GM12878 (cell line): ENCODE measurements at regions not wholly inside any gene's neighbourhood (a gene's known extent, or its start where the extent isn't known, plus 50 kb on each side); places are given as distances from the start of the nearest gene placed in this dataset.

Experiments
- CHD2 ChIP-seq: IDR thresholded peaks from 2 replicates; pipeline ENCODE4 v1.6.1; 2011; ENCODE audit warnings: low read depth, low read length, improper control_type of control experiment, borderline replicate concordance
- E2F4 ChIP-seq: IDR thresholded peaks from 2 replicates; pipeline ENCODE4 v1.6.1; 2012; ENCODE audit warnings: low read depth, low read length, improper control_type of control experiment
- EZH2 ChIP-seq: IDR thresholded peaks from 2 replicates; pipeline ENCODE4 v1.6.1; 2012; ENCODE audit warnings: low read depth, mild to moderate bottlenecking, control low read depth, inconsistent platforms, low read length, borderline replicate concordance; ENCODE audit not compliant: control insufficient read depth
- MAX ChIP-seq: IDR thresholded peaks from 2 replicates; pipeline ENCODE4 v1.6.1; 2012; ENCODE audit warnings: low read depth, low read length, improper control_type of control experiment
- NFIC ChIP-seq: IDR thresholded peaks from 2 replicates; pipeline ENCODE4 v1.6.1; 2012; ENCODE audit warnings: low read depth, mild to moderate bottlenecking, inconsistent platforms, low read length, moderate library complexity
- TCF12 ChIP-seq: IDR thresholded peaks from 2 replicates; pipeline ENCODE4 v1.6.1; 2011; ENCODE audit warnings: low read depth, mild to moderate bottlenecking, low read length
- TF ChIP-seq, protein P1 (sequence below), 3 experiments: IDR thresholded peaks in 2 of 3; conservative IDR thresholded peaks in 1 of 3; 2 replicates each; pipeline ENCODE4 v1.5.1; 2011; ENCODE audit warnings: low read depth in 3 of 3, low read length in 3 of 3, mild to moderate bottlenecking in 3 of 3, control low read depth in 2 of 3, moderate library complexity in 2 of 3, inconsistent platforms in 1 of 3, mixed read lengths in 1 of 3; ENCODE audit not compliant: control insufficient read depth in 2 of 3, insufficient read depth in 1 of 3; ENCODE audit errors: extremely low read depth in 1 of 3
- TF ChIP-seq, protein P2 (sequence below): fragments of 450-650 bp; formaldehyde crosslinking; IDR thresholded peaks from 2 replicates; pipeline ENCODE4 v1.4.0; 2022; ENCODE audit warnings: mild to moderate bottlenecking, moderate library complexity
- TF ChIP-seq, protein P3 (sequence below): fragments of 150-350 bp; IDR thresholded peaks from 2 replicates; pipeline ENCODE4 v1.6.1; 2016; ENCODE audit warnings: low read depth, low read length

DNA sequence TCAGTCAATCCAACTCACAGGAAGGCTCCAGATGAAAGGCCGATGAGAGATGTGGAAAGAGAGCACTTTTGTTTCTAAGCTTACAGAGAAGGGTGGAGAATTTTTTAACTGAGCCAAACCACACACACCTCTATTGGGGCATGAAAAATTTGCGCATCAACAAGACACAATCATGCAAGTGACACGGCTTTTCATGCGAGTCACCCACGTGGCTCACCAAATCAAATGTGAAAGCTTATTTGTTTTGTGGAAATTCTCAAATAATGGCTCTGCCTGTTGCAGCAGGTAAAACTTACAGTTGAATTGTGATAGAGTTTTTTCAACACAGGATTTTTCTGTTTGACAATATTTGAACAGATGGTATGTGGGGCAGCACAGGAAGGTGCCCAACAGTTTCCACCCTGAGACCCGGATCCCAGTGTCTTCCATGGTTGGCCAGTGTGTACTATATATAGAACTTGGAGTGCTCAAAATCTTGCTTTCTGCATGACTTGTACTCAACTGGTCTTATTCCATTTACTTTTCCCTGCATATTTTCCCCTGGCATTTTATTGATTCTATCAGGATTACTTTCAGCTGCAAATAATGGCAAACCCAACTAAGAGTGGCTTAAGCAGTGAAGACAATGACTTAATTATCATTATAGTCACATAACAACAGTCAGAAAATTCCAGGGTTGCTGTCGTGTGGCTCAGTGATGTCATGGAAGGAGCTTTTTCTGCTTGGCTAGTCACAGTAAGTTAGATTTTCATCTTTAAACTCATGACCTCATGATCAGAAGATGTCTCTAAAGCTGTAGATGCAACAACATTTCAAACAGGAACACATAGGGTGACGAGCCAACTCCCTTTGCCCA is 90.6 kb upstream of the SIM2 start:
- TF ChIP-seq MAX (no peak), E2F4 (no peak), EZH2 (no peak), NFIC (no peak), CHD2 (no peak), TCF12 (no peak)
- TF ChIP-seq, protein P1, sequence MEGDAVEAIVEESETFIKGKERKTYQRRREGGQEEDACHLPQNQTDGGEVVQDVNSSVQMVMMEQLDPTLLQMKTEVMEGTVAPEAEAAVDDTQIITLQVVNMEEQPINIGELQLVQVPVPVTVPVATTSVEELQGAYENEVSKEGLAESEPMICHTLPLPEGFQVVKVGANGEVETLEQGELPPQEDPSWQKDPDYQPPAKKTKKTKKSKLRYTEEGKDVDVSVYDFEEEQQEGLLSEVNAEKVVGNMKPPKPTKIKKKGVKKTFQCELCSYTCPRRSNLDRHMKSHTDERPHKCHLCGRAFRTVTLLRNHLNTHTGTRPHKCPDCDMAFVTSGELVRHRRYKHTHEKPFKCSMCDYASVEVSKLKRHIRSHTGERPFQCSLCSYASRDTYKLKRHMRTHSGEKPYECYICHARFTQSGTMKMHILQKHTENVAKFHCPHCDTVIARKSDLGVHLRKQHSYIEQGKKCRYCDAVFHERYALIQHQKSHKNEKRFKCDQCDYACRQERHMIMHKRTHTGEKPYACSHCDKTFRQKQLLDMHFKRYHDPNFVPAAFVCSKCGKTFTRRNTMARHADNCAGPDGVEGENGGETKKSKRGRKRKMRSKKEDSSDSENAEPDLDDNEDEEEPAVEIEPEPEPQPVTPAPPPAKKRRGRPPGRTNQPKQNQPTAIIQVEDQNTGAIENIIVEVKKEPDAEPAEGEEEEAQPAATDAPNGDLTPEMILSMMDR (IDR thresholded peaks at IDR 0.05 in 2 of 3, conservative IDR thresholded peaks at IDR 0.05 in 1 of 3; ENCODE audit: control insufficient read depth in 2 of 3, extremely low read depth in 1 of 3, insufficient read depth in 1 of 3, low read depth in 3 of 3, low read length in 3 of 3) = no peak
- TF ChIP-seq, protein P2, sequence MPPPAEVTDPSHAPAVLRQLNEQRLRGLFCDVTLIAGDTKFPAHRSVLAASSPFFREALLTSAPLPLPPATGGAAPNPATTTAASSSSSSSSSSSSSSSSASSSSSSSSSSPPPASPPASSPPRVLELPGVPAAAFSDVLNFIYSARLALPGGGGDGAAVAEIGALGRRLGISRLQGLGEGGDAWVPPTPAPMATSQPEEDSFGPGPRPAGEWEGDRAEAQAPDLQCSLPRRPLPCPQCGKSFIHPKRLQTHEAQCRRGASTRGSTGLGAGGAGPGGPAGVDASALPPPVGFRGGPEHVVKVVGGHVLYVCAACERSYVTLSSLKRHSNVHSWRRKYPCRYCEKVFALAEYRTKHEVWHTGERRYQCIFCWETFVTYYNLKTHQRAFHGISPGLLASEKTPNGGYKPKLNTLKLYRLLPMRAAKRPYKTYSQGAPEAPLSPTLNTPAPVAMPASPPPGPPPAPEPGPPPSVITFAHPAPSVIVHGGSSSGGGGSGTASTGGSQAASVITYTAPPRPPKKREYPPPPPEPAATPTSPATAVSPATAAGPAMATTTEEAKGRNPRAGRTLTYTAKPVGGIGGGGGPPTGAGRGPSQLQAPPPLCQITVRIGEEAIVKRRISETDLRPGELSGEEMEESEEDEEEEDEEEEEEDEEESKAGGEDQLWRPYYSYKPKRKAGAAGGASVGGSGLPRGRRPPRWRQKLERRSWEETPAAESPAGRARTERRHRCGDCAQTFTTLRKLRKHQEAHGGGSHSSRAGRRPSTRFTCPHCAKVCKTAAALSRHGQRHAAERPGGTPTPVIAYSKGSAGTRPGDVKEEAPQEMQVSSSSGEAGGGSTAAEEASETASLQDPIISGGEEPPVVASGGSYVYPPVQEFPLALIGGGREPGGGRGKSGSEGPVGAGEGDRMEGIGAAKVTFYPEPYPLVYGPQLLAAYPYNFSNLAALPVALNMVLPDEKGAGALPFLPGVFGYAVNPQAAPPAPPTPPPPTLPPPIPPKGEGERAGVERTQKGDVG = no peak
- TF ChIP-seq, protein P3, sequence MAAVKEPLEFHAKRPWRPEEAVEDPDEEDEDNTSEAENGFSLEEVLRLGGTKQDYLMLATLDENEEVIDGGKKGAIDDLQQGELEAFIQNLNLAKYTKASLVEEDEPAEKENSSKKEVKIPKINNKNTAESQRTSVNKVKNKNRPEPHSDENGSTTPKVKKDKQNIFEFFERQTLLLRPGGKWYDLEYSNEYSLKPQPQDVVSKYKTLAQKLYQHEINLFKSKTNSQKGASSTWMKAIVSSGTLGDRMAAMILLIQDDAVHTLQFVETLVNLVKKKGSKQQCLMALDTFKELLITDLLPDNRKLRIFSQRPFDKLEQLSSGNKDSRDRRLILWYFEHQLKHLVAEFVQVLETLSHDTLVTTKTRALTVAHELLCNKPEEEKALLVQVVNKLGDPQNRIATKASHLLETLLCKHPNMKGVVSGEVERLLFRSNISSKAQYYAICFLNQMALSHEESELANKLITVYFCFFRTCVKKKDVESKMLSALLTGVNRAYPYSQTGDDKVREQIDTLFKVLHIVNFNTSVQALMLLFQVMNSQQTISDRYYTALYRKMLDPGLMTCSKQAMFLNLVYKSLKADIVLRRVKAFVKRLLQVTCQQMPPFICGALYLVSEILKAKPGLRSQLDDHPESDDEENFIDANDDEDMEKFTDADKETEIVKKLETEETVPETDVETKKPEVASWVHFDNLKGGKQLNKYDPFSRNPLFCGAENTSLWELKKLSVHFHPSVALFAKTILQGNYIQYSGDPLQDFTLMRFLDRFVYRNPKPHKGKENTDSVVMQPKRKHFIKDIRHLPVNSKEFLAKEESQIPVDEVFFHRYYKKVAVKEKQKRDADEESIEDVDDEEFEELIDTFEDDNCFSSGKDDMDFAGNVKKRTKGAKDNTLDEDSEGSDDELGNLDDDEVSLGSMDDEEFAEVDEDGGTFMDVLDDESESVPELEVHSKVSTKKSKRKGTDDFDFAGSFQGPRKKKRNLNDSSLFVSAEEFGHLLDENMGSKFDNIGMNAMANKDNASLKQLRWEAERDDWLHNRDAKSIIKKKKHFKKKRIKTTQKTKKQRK = no peak
